Calu3 (cell line): ENCODE measurements at regions not wholly inside any gene's neighbourhood (a gene's known extent, or its start where the extent isn't known, plus 50 kb on each side); places are given as distances from the start of the nearest gene placed in this dataset.

Source experiments
- BruUV-seq: library from RNA; stranded (reverse); fragments of 400-500 nt; replicated peaks from 2 replicates; lab custom pipeline; 2021; lab: Mats Ljungman, UMichigan
- CTCF ChIA-PET: fragments of 300-600 bp; sonication (Branson Sonifier 250); formaldehyde crosslinking; loops from one replicate; lab custom pipeline; 2022; ENCODE audit warnings: antibody characterized with exemption; lab: Charles Lee
- DNase-seq: peaks from one replicate; pipeline ENCODE4 v3.0.0; 2022
- H3K27ac Mint-ChIP-seq: one replicate; pipeline ENCODE4 v1.8.0; 2022; ENCODE audit warnings: mixed read lengths; ENCODE audit not compliant: unreplicated experiment
- H3K27me3 Mint-ChIP-seq: one replicate; pipeline ENCODE4 v1.8.0; 2022; ENCODE audit warnings: mixed read lengths; ENCODE audit not compliant: unreplicated experiment
- H3K36me3 Mint-ChIP-seq: one replicate; pipeline ENCODE4 v1.8.0; 2022; ENCODE audit warnings: mild to moderate bottlenecking, moderate library complexity, mixed read lengths; ENCODE audit not compliant: insufficient read depth, unreplicated experiment
- H3K4me1 Mint-ChIP-seq: one replicate; pipeline ENCODE4 v1.8.0; 2022; ENCODE audit warnings: mild to moderate bottlenecking, low read depth, mixed read lengths; ENCODE audit not compliant: unreplicated experiment
- H3K4me3 Mint-ChIP-seq: one replicate; pipeline ENCODE4 v1.8.0; 2022; ENCODE audit warnings: mild to moderate bottlenecking, low read depth, moderate library complexity, mixed read lengths; ENCODE audit not compliant: unreplicated experiment
- H3K9me3 Mint-ChIP-seq: one replicate; pipeline ENCODE4 v1.8.0; 2022; ENCODE audit warnings: low read depth, mixed read lengths; ENCODE audit not compliant: unreplicated experiment
- intact Hi-C: fragments of 100-400 bp; cut with micrococcal nuclease; formaldehyde crosslinking; loops from one replicate; pipeline ENCODE4 v1.10.0; 2022; ENCODE audit not compliant: unreplicated experiment
- TF ChIP-seq, protein P1 (sequence below): fragments of 200-600 bp; IDR thresholded peaks from one replicate; pipeline ENCODE4 v1.8.0; 2022; ENCODE audit warnings: antibody characterized with exemption; ENCODE audit not compliant: unreplicated experiment

DNA sequence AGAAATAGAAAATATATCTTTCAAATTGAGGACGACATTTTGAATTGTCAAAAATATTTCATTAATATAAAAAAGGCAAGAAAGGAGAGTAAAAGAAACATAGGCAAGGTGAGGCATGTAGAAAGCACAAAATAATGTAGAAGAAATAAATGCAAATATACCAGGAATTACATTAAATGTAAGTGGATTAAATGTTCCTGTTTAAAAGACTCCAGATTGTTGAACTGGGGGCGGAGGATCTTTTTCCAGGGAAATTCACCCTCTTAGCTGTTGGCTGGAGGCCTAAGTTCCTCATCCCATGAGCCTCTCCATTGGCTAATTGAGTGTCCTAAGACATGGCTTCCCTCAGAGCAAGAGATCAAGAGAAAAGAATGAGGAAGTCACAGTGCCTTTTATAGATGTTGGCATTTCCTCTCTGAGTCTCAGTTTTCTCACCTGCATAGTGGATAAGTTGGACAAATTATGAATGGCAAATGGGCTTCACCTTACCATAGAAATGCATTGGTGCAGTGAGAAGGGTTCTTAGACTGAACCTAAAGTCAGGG lies 147.4 kb upstream of the SMAD3 start:
- Mint-ChIP-seq H3K27ac (no peak overlapping the region), H3K4me3 (no peak overlapping the region), H3K36me3 (no peaks in the 10 kb centered on the region)

DNA sequence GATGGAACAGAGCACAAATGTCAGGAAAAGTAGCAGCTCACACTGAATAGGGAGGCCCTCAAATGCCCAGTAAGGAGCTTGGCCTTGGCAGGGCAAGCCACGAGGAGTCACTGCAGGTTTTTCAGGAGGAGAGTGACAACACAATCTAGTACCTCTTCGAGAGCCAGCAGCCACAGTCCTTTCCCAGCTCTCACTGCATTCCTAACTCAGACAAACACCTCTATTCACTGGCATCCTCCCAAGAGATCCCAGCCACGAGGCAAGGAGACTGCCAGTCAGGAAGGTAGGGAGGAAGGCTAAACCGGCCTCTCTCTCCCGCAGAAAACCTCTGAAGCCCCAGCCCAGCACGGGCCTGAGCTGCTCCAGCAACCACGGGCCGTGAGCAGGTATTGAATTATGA lies 146.0 kb upstream of the SMAD3 start:
- Mint-ChIP-seq H3K4me3 (no peak overlapping the region), H3K27me3 (no peaks in the 10 kb centered on the region), H3K9me3 (peaks cover 5% of the 10 kb centered on the region), H3K4me1 (peaks cover 24% of the 10 kb centered on the region), H3K27ac (no peak overlapping the region), H3K36me3 (no peaks in the 10 kb centered on the region)
- CTCF ChIA-PET: interaction anchor here (1.0 to 1.5 kb wide), 2 partner anchors 11 to 12 kb away, joined by 4 to 6 read pairs; no protein-coding TSS in a partner anchor
- DNase-seq: no peak
- intact Hi-C loops: no loop called here
- BruUV-seq: no TSS peak
- TF ChIP-seq, protein P1, sequence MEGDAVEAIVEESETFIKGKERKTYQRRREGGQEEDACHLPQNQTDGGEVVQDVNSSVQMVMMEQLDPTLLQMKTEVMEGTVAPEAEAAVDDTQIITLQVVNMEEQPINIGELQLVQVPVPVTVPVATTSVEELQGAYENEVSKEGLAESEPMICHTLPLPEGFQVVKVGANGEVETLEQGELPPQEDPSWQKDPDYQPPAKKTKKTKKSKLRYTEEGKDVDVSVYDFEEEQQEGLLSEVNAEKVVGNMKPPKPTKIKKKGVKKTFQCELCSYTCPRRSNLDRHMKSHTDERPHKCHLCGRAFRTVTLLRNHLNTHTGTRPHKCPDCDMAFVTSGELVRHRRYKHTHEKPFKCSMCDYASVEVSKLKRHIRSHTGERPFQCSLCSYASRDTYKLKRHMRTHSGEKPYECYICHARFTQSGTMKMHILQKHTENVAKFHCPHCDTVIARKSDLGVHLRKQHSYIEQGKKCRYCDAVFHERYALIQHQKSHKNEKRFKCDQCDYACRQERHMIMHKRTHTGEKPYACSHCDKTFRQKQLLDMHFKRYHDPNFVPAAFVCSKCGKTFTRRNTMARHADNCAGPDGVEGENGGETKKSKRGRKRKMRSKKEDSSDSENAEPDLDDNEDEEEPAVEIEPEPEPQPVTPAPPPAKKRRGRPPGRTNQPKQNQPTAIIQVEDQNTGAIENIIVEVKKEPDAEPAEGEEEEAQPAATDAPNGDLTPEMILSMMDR: no peak

More for the DNA sequence above, 147.4 kb upstream of the SMAD3 start:
- CTCF ChIA-PET: interaction anchor here (1.0 to 2.2 kb wide), 2 partner anchors 12 to 13 kb away, joined by 3 to 5 read pairs; no protein-coding TSS in a partner anchor
- no peak for DNase-seq
- TF ChIP-seq, protein P1: no peak
- intact Hi-C loops: no loop called here
- Mint-ChIP-seq H3K9me3 (peaks cover 4% of the 10 kb centered on the region), H3K4me1 (peaks cover 15% of the 10 kb centered on the region), H3K27me3 (no peaks in the 10 kb centered on the region)
- no TSS peak for BruUV-seq

DNA sequence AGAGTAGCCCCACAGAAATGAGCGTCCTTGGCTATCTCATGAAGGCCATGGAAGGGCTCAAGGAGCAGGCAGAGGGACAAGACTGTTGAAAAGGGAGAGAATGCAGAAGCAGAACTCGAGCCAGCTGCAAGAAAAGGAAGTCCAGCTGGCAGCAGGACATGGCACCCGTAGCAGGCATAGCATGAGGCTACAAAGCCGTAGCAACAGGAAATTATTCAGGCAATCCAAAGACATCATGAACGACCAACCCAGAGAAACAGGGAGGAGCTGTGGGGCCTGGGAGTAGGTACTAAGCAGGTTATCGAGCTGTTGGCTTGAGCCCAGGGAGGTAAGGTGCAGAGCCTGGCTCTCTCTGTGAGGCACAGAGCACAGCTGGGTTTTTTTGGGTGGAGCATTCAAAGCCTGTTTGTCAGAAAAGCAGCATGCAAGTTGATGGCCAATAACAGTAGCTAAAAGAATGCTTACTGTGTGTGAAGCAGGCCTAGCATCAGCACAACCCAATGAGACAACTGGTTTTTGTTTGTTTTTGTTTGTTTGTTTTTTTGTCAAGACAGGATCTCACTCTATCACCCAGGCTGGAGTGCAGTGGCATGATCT lies 144.0 kb upstream of the SMAD3 start:
- TF ChIP-seq, protein P1: no peak
- H3K27me3 Mint-ChIP-seq: no peaks in the 10 kb centered on the region
- no peak overlapping the region for H3K4me3 Mint-ChIP-seq
- H3K4me1 Mint-ChIP-seq: peaks cover 24% of the 10 kb centered on the region
- no peak for DNase-seq
- peaks cover 5% of the 10 kb centered on the region for H3K9me3 Mint-ChIP-seq
- no peaks in the 10 kb centered on the region for H3K36me3 Mint-ChIP-seq
- no peak overlapping the region for H3K27ac Mint-ChIP-seq
- intact Hi-C loops: no loop called here
- CTCF ChIA-PET: interaction anchor here (1.8 kb wide), 1 partner anchor 10 kb away, joined by 4 read pairs; no protein-coding TSS in a partner anchor
- no TSS peak for BruUV-seq

DNA sequence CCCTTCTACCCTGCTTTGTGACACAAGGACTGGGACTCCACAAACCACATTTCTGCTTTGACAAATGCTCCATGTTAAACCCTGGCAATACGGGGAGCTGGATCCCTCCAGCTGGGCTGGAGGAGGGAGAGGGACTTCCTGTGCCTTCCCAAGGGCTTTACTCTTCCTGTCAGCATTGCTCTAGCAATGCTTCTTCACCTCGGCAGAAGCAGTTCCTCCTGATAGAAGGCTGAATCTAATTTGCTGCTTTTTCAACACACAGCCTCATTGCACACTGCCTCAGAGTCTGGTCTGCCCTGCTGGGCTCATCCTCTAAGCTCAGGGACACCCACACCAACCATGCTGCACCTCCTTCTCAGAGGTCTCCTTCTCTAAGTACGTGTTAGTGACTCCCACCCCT lies 142.8 kb upstream of the SMAD3 start:
- no peaks in the 10 kb centered on the region for H3K36me3 Mint-ChIP-seq
- CTCF ChIA-PET: interaction anchor here (1.8 kb wide), 1 partner anchor 9 kb away, joined by 4 read pairs; no protein-coding TSS in a partner anchor
- no TSS peak for BruUV-seq
- H3K27ac Mint-ChIP-seq: no peak overlapping the region
- H3K9me3 Mint-ChIP-seq: peaks cover 3% of the 10 kb centered on the region
- TF ChIP-seq, protein P1: no peak
- no peak for DNase-seq
- intact Hi-C loops: no loop called here
- H3K27me3 Mint-ChIP-seq: no peaks in the 10 kb centered on the region
- no peak overlapping the region for H3K4me3 Mint-ChIP-seq
- H3K4me1 Mint-ChIP-seq: peaks cover 24% of the 10 kb centered on the region
